K562 (cell line): ENCODE measurements at regions not wholly inside any gene's neighbourhood (a gene's known extent, or its start where the extent isn't known, plus 50 kb on each side); places are given as distances from the start of the nearest gene placed in this dataset.

ENCODE experiments used
- ATAC-seq: fragments of 200-7000 bp; cut with Tn5 transposase; 3 replicates; pipeline ENCODE4 v1.9.1; 2020; ENCODE audit warnings: moderate library complexity
- BruUV-seq: library from RNA; stranded (reverse); fragments of 400-500 nt; replicated peaks from 2 replicates; lab custom pipeline; 2021; lab: Mats Ljungman, UMichigan
- CTCF ChIA-PET: fragments of 300-600 bp; formaldehyde crosslinking; extraction: SDS; loops from one replicate; lab custom pipeline; 2021; ENCODE audit warnings: low intra/inter-chr PET ratio; lab: Yijun Ruan, JAX
- POLR2A ChIA-PET: fragments of 300-600, 350-650 bp; sonication (Branson Sonifier 250); formaldehyde crosslinking; extraction: SDS; loops from one replicate; lab custom pipeline; 2021; ENCODE audit warnings: antibody characterized with exemption, inconsistent platforms; lab: Yijun Ruan, JAX
- DNase-seq, 4 experiments: peaks; one replicate each; pipeline versions ENCODE4 v3.0.0 to v3.0.0-alpha.2; 2011 to 2018; ENCODE audit warnings: low spot score in 3 of 4, mixed read lengths in 3 of 4; ENCODE audit errors: extremely low read depth in 1 of 4
- FAIRE-seq: peaks from 2 replicates; lab custom pipeline; 2011; peaks lifted over from hg19 to GRCh38; lab: Jason Lieb, UNC
- H2AFZ ChIP-seq: 2 replicates; pipeline ENCODE4 v1.6.0; 2011; ENCODE audit warnings: low read depth, low read length, control low read depth, inconsistent platforms
- H3K27ac ChIP-seq: fragments of 200-600 bp; 3 replicates; pipeline ENCODE4 v1.8.0; 2011; ENCODE audit warnings: low read depth, mild to moderate bottlenecking, control low read depth, inconsistent platforms, low read length, moderate library complexity, mixed read lengths; ENCODE audit errors: extremely low read depth
- H3K27me3 ChIP-seq, 2 experiments: fragments of 300-600 bp in 1 of 2; 2 replicates in 1 of 2; 3 replicates in 1 of 2; pipeline versions ENCODE4 v1.6.0 to v1.8.0; 2011; ENCODE audit warnings: inconsistent platforms in 2 of 2, low read length in 2 of 2, mild to moderate bottlenecking in 1 of 2, mixed read lengths in 1 of 2, moderate library complexity in 1 of 2; ENCODE audit not compliant: control insufficient read depth in 2 of 2, insufficient read depth in 2 of 2
- H3K36me3 ChIP-seq: fragments of 300-600 bp; 3 replicates; pipeline ENCODE4 v1.8.0; 2011; ENCODE audit warnings: mild to moderate bottlenecking, low read length, inconsistent platforms; ENCODE audit not compliant: control insufficient read depth, insufficient read depth
- H3K4me1 ChIP-seq, 2 experiments: fragments of 200-600 bp in 1 of 2; replicated peaks in 1 of 2; 2 replicates in 1 of 2; 3 replicates in 1 of 2; pipeline versions ENCODE4 v1.5.1 to v1.8.0; 2011; ENCODE audit warnings: inconsistent platforms in 2 of 2, low read length in 2 of 2, mild to moderate bottlenecking in 1 of 2, mixed read lengths in 1 of 2, moderate library complexity in 1 of 2; ENCODE audit not compliant: control insufficient read depth in 2 of 2, insufficient read depth in 2 of 2
- H3K4me2 ChIP-seq: 2 replicates; pipeline ENCODE4 v1.6.1; 2011; ENCODE audit warnings: low read length, control low read depth, inconsistent platforms, mixed read lengths; ENCODE audit not compliant: insufficient read depth
- H3K4me3 ChIP-seq: fragments of 200-600 bp; sonication (generic), shearing (Covaris generic); 2 replicates; pipeline ENCODE4 v1.5.1; 2016; ENCODE audit warnings: control low read depth, inconsistent platforms
- H3K79me2 ChIP-seq: fragments of 200-600 bp; 3 replicates; pipeline ENCODE4 v1.8.0; 2011; ENCODE audit warnings: low read length, inconsistent platforms; ENCODE audit not compliant: control insufficient read depth, insufficient read depth
- H3K9ac ChIP-seq, 2 experiments: 2 replicates each; pipeline versions ENCODE4 v1.6.0 to v1.6.1; 2011; ENCODE audit warnings: low read depth in 2 of 2, low read length in 2 of 2, control low read depth in 1 of 2, inconsistent platforms in 1 of 2, mild to moderate bottlenecking in 1 of 2, mixed read lengths in 1 of 2; ENCODE audit not compliant: insufficient read depth in 1 of 2
- H3K9me1 ChIP-seq: one replicate; pipeline ENCODE4 v1.6.0; 2011; ENCODE audit warnings: inconsistent platforms, mild to moderate bottlenecking, low read length, moderate library complexity; ENCODE audit not compliant: control insufficient read depth, insufficient read depth
- H3K9me3 ChIP-seq: replicated peaks from 2 replicates; pipeline ENCODE4 v1.5.1; 2011; ENCODE audit warnings: low read depth, low read length, inconsistent platforms; ENCODE audit not compliant: control insufficient read depth, insufficient read depth
- H4K20me1 ChIP-seq: replicated peaks from 2 replicates; pipeline ENCODE4 v1.6.1; 2011; ENCODE audit warnings: low read length, inconsistent platforms, mixed read lengths; ENCODE audit not compliant: control insufficient read depth, insufficient read depth
- FOXK2 ChIP-seq, 2 experiments: fragments of 450-650 bp; IDR thresholded peaks in 1 of 2; conservative IDR thresholded peaks in 1 of 2; 2 replicates each; pipeline ENCODE4 v1.6.1; 2016; ENCODE audit warnings: low read depth in 2 of 2, mild to moderate bottlenecking in 1 of 2
- GTF2A2 ChIP-seq: IDR thresholded peaks from 2 replicates; pipeline ENCODE4 v1.6.1; 2016; ENCODE audit warnings: mild to moderate bottlenecking, missing genetic modification characterization, missing compliant biosample characterization
- IRF2 ChIP-seq: sonication (generic); formaldehyde crosslinking; IDR thresholded peaks from 2 replicates; pipeline ENCODE4 v1.8.1; 2022; ENCODE audit warnings: mild to moderate bottlenecking, missing genetic modification reagents
- KDM2B ChIP-seq: fragments of 250-450 bp; sonication (Bioruptor Pico); IDR thresholded peaks from 2 replicates; pipeline ENCODE4 v1.8.0; 2021; ENCODE audit warnings: mild to moderate bottlenecking, moderate library complexity
- MAFG ChIP-seq: fragments of 450-650 bp; conservative IDR thresholded peaks from 2 replicates; pipeline ENCODE4 v1.6.1; 2016; ENCODE audit warnings: missing genetic modification characterization, missing compliant biosample characterization
- MBD2 ChIP-seq: sonication (generic); IDR thresholded peaks from 2 replicates; pipeline ENCODE4 v1.6.1; 2016; ENCODE audit warnings: low read depth, borderline replicate concordance
- NR2C2 ChIP-seq, 2 experiments: fragments of 200-800 bp in 1 of 2; sonication (Bioruptor generic) in 1 of 2; sonication (generic) in 1 of 2; formaldehyde crosslinking in 1 of 2; IDR thresholded peaks; 2 replicates each; pipeline versions ENCODE4 v1.6.1 to v1.8.0; 2016 to 2022; ENCODE audit warnings: mild to moderate bottlenecking in 1 of 2, missing compliant biosample characterization in 1 of 2, missing genetic modification characterization in 1 of 2, missing genetic modification reagents in 1 of 2
- NR4A1 ChIP-seq, 2 experiments: fragments of 250-450 bp in 1 of 2; fragments of 450-650 bp in 1 of 2; sonication (Bioruptor Pico) in 1 of 2; IDR thresholded peaks; 2 replicates each; pipeline versions ENCODE4 v1.4.0 to v1.6.1; 2016 to 2020; ENCODE audit warnings: mild to moderate bottlenecking in 2 of 2, missing compliant biosample characterization in 1 of 2, missing genetic modification characterization in 1 of 2, moderate library complexity in 1 of 2
- PTTG1 ChIP-seq: fragments of 450-650 bp; IDR thresholded peaks from 2 replicates; pipeline ENCODE4 v1.6.1; 2016; ENCODE audit warnings: low read depth, mild to moderate bottlenecking, missing genetic modification characterization, missing compliant biosample characterization
- SAFB ChIP-seq: fragments of 200-400 bp; formaldehyde crosslinking; IDR thresholded peaks from 2 replicates; pipeline ENCODE4 v1.6.1; 2017; ENCODE audit warnings: low read depth, low read length, borderline replicate concordance
- SMAD2 ChIP-seq: fragments of 150-350 bp; IDR thresholded peaks from 2 replicates; pipeline ENCODE4 v1.6.1; 2014; ENCODE audit warnings: low read depth, mild to moderate bottlenecking, low read length
- SP2 ChIP-seq: IDR thresholded peaks from 2 replicates; pipeline ENCODE4 v1.6.1; 2011; ENCODE audit warnings: mild to moderate bottlenecking, low read depth, low read length, moderate library complexity; ENCODE audit not compliant: poor library complexity, severe bottlenecking; ENCODE audit errors: extremely low read depth
- SPI1 ChIP-seq: IDR thresholded peaks from 2 replicates; pipeline ENCODE4 v1.6.1; 2011; ENCODE audit warnings: low read depth, low read length, control low read depth, borderline replicate concordance
- TARDBP ChIP-seq: fragments of 450-650 bp; IDR thresholded peaks from 2 replicates; pipeline ENCODE4 v1.6.1; 2016
- XRCC5 ChIP-seq: fragments of 200-400 bp; formaldehyde crosslinking; IDR thresholded peaks from 2 replicates; pipeline ENCODE4 v1.6.1; 2017; ENCODE audit warnings: low read depth, mild to moderate bottlenecking, low read length
- ZNF551 ChIP-seq: fragments of 250-450 bp; sonication (Bioruptor Pico); IDR thresholded peaks from 2 replicates; pipeline ENCODE4 v1.5.0; 2021; ENCODE audit warnings: mild to moderate bottlenecking, moderate library complexity
- WGBS: fragments of 100-300 bp; shearing (Covaris generic); methylation state at CpG from one replicate; pipeline ENCODE4 v1.1.6; 2016; ENCODE audit warnings: low coverage, mixed read lengths; ENCODE audit not compliant: insufficient coverage; ENCODE audit errors: missing lambda C conversion rate; 5-methylcytosine and 5-hydroxymethylcytosine counted together
- in situ Hi-C: fragments of 300-500 bp; cut with MboI; formaldehyde crosslinking; loops from 4 replicates; pipeline ENCODE4 v1.15.0; 2018; ENCODE audit warnings: inconsistent platforms, mixed read lengths
- intact Hi-C: fragments of 100-400 bp; cut with micrococcal nuclease; formaldehyde crosslinking; loops from 2 replicates; pipeline ENCODE4 v1.14.2; 2022
- TF ChIP-seq, protein P1 (sequence below): fragments of 450-650 bp; formaldehyde crosslinking; IDR thresholded peaks from 2 replicates; pipeline ENCODE4 v1.4.0; 2020; ENCODE audit warnings: mild to moderate bottlenecking, moderate library complexity
- TF ChIP-seq, protein P2 (sequence below): fragments of 200-800 bp; sonication (Bioruptor generic); IDR thresholded peaks from 2 replicates; pipeline ENCODE4 v1.6.1; 2017; ENCODE audit warnings: missing genetic modification characterization, missing compliant biosample characterization

DNA sequence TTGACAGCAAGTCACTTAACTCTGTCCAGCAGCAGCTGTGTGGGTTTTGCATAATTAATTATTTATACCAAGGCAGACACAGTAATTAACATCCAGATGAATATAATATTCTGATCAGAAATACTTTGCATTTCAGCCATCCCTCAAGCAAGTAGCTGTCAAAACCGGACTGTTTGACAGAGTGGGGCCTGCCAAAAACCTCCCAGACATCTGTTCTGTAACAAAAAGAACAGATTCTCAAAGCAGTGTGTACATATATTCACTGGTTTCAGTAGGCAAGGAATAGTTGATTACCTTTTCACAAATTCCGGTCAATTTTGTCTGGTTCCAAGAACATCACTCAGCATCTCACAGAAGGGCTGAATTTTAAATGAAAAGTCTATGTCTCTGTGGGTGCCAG lies 291.6 kb downstream of the CMPK2 start:
- BruUV-seq: no TSS peak
- Histone ChIP-seq H3K36me3 (no peaks in the 10 kb centered on the region), H3K4me2 (no peak overlapping the region), H3K9me3 (no peaks in the 10 kb centered on the region; the same call in 1 of the 2 replicates), H3K9ac (no peak overlapping the region), H3K4me1 (no peaks in the 10 kb centered on the region), H3K9me1 (no peaks in the 10 kb centered on the region), H3K27me3 (no peaks in the 10 kb centered on the region), H3K4me3 (no peak overlapping the region), H2AFZ (no peak overlapping the region), H3K27ac (no peak overlapping the region), H4K20me1 (no peaks in the 10 kb centered on the region), H3K79me2 (no peaks in the 10 kb centered on the region)
- ChIA-PET CTCF (no interaction called here), POLR2A (no interaction called here)
- 7% methylated on average over 2 of the region's 2 CpGs for WGBS
- in situ Hi-C loops: no loop called here
- no peak for DNase-seq
- TF ChIP-seq XRCC5 (no peak), MAFG (tag) (no peak), TARDBP (no peak), NR4A1 (CRISPR knock-in tag; IDR thresholded peaks at IDR 0.05) (no peak), NR4A1 (tag; IDR thresholded peaks at IDR 0.05) (no peak), PTTG1 (tag) (no peak), SMAD2 (no peak), IRF2 (no peak), SP2 (no peak), FOXK2 (conservative IDR thresholded peaks at IDR 0.05 in 1 of 2, IDR thresholded peaks at IDR 0.05 in 1 of 2; ENCODE audit: low read depth in 2 of 2) (no peak), KDM2B (no peak), MBD2 (no peak), GTF2A2 (tag) (no peak), SAFB (no peak), SPI1 (no peak), ZNF551 (no peak), NR2C2 (CRISPR knock-in tag; IDR thresholded peaks at IDR 0.05) (no peak), NR2C2 (tag; IDR thresholded peaks at IDR 0.05) (no peak)
- TF ChIP-seq, protein P1, sequence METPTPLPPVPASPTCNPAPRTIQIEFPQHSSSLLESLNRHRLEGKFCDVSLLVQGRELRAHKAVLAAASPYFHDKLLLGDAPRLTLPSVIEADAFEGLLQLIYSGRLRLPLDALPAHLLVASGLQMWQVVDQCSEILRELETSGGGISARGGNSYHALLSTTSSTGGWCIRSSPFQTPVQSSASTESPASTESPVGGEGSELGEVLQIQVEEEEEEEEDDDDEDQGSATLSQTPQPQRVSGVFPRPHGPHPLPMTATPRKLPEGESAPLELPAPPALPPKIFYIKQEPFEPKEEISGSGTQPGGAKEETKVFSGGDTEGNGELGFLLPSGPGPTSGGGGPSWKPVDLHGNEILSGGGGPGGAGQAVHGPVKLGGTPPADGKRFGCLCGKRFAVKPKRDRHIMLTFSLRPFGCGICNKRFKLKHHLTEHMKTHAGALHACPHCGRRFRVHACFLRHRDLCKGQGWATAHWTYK (CRISPR knock-in tag): no peak
- TF ChIP-seq, protein P2, sequence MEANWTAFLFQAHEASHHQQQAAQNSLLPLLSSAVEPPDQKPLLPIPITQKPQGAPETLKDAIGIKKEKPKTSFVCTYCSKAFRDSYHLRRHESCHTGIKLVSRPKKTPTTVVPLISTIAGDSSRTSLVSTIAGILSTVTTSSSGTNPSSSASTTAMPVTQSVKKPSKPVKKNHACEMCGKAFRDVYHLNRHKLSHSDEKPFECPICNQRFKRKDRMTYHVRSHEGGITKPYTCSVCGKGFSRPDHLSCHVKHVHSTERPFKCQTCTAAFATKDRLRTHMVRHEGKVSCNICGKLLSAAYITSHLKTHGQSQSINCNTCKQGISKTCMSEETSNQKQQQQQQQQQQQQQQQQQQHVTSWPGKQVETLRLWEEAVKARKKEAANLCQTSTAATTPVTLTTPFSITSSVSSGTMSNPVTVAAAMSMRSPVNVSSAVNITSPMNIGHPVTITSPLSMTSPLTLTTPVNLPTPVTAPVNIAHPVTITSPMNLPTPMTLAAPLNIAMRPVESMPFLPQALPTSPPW: no peak
- no peak for FAIRE-seq
- ATAC-seq: no peak
- intact Hi-C loops: no loop called here
